Aorta (tissue), 5 donors: ENCODE measurements at regions not wholly inside any gene's neighbourhood (a gene's known extent, or its start where the extent isn't known, plus 50 kb on each side); places are given as distances from the start of the nearest gene placed in this dataset.
"Not testable (repeated sequence)": the region's sequence is repeated elsewhere in the genome, so short reads cannot be mapped to it uniquely, and the experiment has no call there.

Source experiments
- ATAC-seq: fragments of 200-7000 bp; cut with Tn5 transposase; one replicate; pipeline ENCODE4 v1.9.1; 2022; ENCODE audit warnings: moderate library complexity; ENCODE audit not compliant: low FRiP score
- DNase-seq, 2 donors: peaks; one replicate each; pipeline ENCODE4 v3.0.0-alpha.2; 2020
- H3K27ac ChIP-seq, 2 donors: one replicate each; pipeline ENCODE4 v1.5.1; 2013; ENCODE audit warnings: low read length in 2 of 2, mild to moderate bottlenecking in 2 of 2, moderate library complexity in 2 of 2, control low read depth in 1 of 2, inconsistent platforms in 1 of 2, low read depth in 1 of 2
- H3K27me3 ChIP-seq, 2 donors: one replicate each; pipeline ENCODE4 v1.6.1; 2013; ENCODE audit warnings: control low read depth in 1 of 2, low read length in 1 of 2, mild to moderate bottlenecking in 1 of 2, moderate library complexity in 1 of 2; ENCODE audit not compliant: insufficient read depth in 2 of 2, control insufficient read depth in 1 of 2
- H3K36me3 ChIP-seq, 2 donors: one replicate each; pipeline ENCODE4 v1.6.1; 2013; ENCODE audit warnings: control low read depth in 1 of 2, low read length in 1 of 2, mild to moderate bottlenecking in 1 of 2; ENCODE audit not compliant: insufficient read depth in 2 of 2, control insufficient read depth in 1 of 2
- H3K4me1 ChIP-seq, 2 donors: one replicate each; pipeline ENCODE4 v1.6.1; 2013; ENCODE audit warnings: low read length in 2 of 2, control low read depth in 1 of 2, mild to moderate bottlenecking in 1 of 2, moderate library complexity in 1 of 2; ENCODE audit not compliant: insufficient read depth in 2 of 2, control insufficient read depth in 1 of 2
- H3K4me3 ChIP-seq, 2 donors: one replicate each; pipeline ENCODE4 v1.5.1; 2013; ENCODE audit warnings: low read length in 2 of 2, control low read depth in 1 of 2, mild to moderate bottlenecking in 1 of 2
- H3K9me3 ChIP-seq: one replicate; pipeline ENCODE4 v1.6.1; 2013; ENCODE audit warnings: mild to moderate bottlenecking, low read length; ENCODE audit not compliant: control insufficient read depth
- WGBS, 2 donors: extraction: QIAGEN DNeasy Blood & Tissue Kit; methylation state at CpG; one replicate each; pipeline ENCODE4 v1.1.7; 2013; 5-methylcytosine and 5-hydroxymethylcytosine counted together
- intact Hi-C, 2 donors: fragments of 100-400 bp; cut with DNase I; formaldehyde crosslinking; loops; one replicate each; pipeline versions ENCODE4 v1.14.2 to v1.15.0; 2022
- donor health status: healthy with polysubstance abuse.
- donor health status: Bipolar disorder and iron deficiency.
- donor health status: DM: no; HTN: no; CAD: no.
- donor health status: DM: no; HTN: no; CAD: no.
- donor health status: DM: yes; HTN: yes; CAD: no.

- Histone ChIP-seq H3K4me3 (no peak overlapping the region), H3K27ac (no peak overlapping the region), H3K9me3 (no peaks in the 10 kb centered on the region), H3K4me1 (no peaks in the 10 kb centered on the region), H3K36me3 (no peaks in the 10 kb centered on the region), H3K27me3 (no peaks in the 10 kb centered on the region)
- DNase-seq (no peak), ATAC-seq (no peak)
- intact Hi-C loops, result no loop called here
- WGBS, 2 donors, result 74 to 85% methylated on average over 2 of the region's 2 CpGs
These were observed 66.1 kb upstream of the MAML3 start for GRCh38 chr4:140220058-140220457.

GRCh38 chr4:140219567-140219966 is 65.6 kb upstream of the MAML3 start:
- WGBS, 2 donors, result 66 to 67% methylated on average over 2 of the region's 2 CpGs
- no peaks in the 10 kb centered on the region for H3K4me1 ChIP-seq
- no peaks in the 10 kb centered on the region for H3K36me3 ChIP-seq
- no peak for ATAC-seq
- no peaks in the 10 kb centered on the region for H3K27me3 ChIP-seq
- H3K27ac ChIP-seq, result no peak overlapping the region
- H3K4me3 ChIP-seq, result no peak overlapping the region
- no peak for DNase-seq
- H3K9me3 ChIP-seq, result no peaks in the 10 kb centered on the region
- intact Hi-C loops, result no loop called here

GRCh38 chr4:140219070-140219469 is 65.1 kb upstream of the MAML3 start:
- ATAC-seq, H3K9me3 ChIP-seq, H3K4me1 ChIP-seq, H3K27ac ChIP-seq, H3K4me3 ChIP-seq, H3K36me3 ChIP-seq, DNase-seq, H3K27me3 ChIP-seq, intact Hi-C loops: not testable (repeated sequence)
- 88 to 92% methylated on average over 5 of the region's 5 CpGs for WGBS, 2 donors

GRCh38 chr4:140213749-140214148 is 59.8 kb upstream of the MAML3 start:
- H3K27me3 ChIP-seq, result no peaks in the 10 kb centered on the region
- no peak overlapping the region for H3K4me3 ChIP-seq
- WGBS, 2 donors, result 85 to 91% methylated on average over 1 of the region's 1 CpG
- DNase-seq (no peak), ATAC-seq (no peak)
- H3K4me1 ChIP-seq, result no peaks in the 10 kb centered on the region
- intact Hi-C loops, result no loop called here
- H3K36me3 ChIP-seq, result no peaks in the 10 kb centered on the region
- no peak overlapping the region for H3K27ac ChIP-seq
- peaks cover 1% of the 10 kb centered on the region for H3K9me3 ChIP-seq

- H3K36me3 ChIP-seq, result no peaks in the 10 kb centered on the region
- ATAC-seq (no peak), DNase-seq (no peak)
- H3K9me3 ChIP-seq, result peaks cover 1% of the 10 kb centered on the region
- no peaks in the 10 kb centered on the region for H3K4me1 ChIP-seq
- intact Hi-C loops, result no loop called here
- H3K4me3 ChIP-seq, result no peak overlapping the region
- H3K27ac ChIP-seq, result no peak overlapping the region
- H3K27me3 ChIP-seq, result no peaks in the 10 kb centered on the region
- 67 to 68% methylated on average over 3 of the region's 3 CpGs for WGBS, 2 donors
These were observed 59.1 kb upstream of the MAML3 start for GRCh38 chr4:140213116-140213515.

GRCh38 chr4:140212646-140213045 is 58.7 kb upstream of the MAML3 start:
- intact Hi-C loops, result no loop called here
- Histone ChIP-seq H3K27me3 (no peaks in the 10 kb centered on the region), H3K27ac (no peak overlapping the region), H3K9me3 (peaks cover 1% of the 10 kb centered on the region), H3K36me3 (no peaks in the 10 kb centered on the region), H3K4me1 (no peaks in the 10 kb centered on the region), H3K4me3 (no peak overlapping the region)
- no peak for ATAC-seq
- 90% methylated on average over 4 of the region's 4 CpGs for WGBS, 2 donors
- no peak for DNase-seq

GRCh38 chr4:140212194-140212593 is 58.2 kb upstream of the MAML3 start:
- intact Hi-C loops, result no loop called here
- no peak overlapping the region for H3K4me3 ChIP-seq
- peaks cover 1% of the 10 kb centered on the region for H3K9me3 ChIP-seq
- H3K27me3 ChIP-seq, result no peaks in the 10 kb centered on the region
- H3K4me1 ChIP-seq, result no peaks in the 10 kb centered on the region
- DNase-seq (no peak), ATAC-seq (no peak)
- no peak overlapping the region for H3K27ac ChIP-seq
- no peaks in the 10 kb centered on the region for H3K36me3 ChIP-seq
- 94 to 99% methylated on average over 2 of the region's 2 CpGs for whole genome bisulfite sequencing, 2 donors

GRCh38 chr4:140211693-140212092 is 57.7 kb upstream of the MAML3 start:
- Histone ChIP-seq H3K36me3 (no peaks in the 10 kb centered on the region), H3K27ac (no peak overlapping the region), H3K4me3 (no peak overlapping the region), H3K4me1 (no peaks in the 10 kb centered on the region), H3K9me3 (peaks cover 1% of the 10 kb centered on the region), H3K27me3 (no peaks in the 10 kb centered on the region)
- DNase-seq (no peak), ATAC-seq (no peak)
- intact Hi-C loops, result no loop called here
- WGBS, 2 donors, result 54 to 65% methylated on average over 2 of the region's 2 CpGs

- intact Hi-C loops, result no loop called here
- no peak overlapping the region for H3K27ac ChIP-seq
- H3K27me3 ChIP-seq, result no peaks in the 10 kb centered on the region
- H3K4me3 ChIP-seq, result no peak overlapping the region
- ATAC-seq, result no peak
- no peak for DNase-seq
- H3K9me3 ChIP-seq, result peaks cover 1% of the 10 kb centered on the region
- no peaks in the 10 kb centered on the region for H3K4me1 ChIP-seq
- no peaks in the 10 kb centered on the region for H3K36me3 ChIP-seq
These were observed 57.2 kb upstream of the MAML3 start for GRCh38 chr4:140211161-140211560.
